B cell (primary cell): ENCODE measurements at regions not wholly inside any gene's neighbourhood (a gene's known extent, or its start where the extent isn't known, plus 50 kb on each side); places are given as distances from the start of the nearest gene placed in this dataset.

Source experiments
- ATAC-seq: fragments of 200-7000 bp; cut with Tn5 transposase; one replicate; pipeline ENCODE4 v1.10.0; 2021; ENCODE audit warnings: low read depth, mild to moderate bottlenecking, moderate number of reproducible peaks, moderate library complexity
- CTCF ChIA-PET: fragments of 350-600 bp; sonication (Branson Sonifier 250); formaldehyde crosslinking; loops from one replicate; lab custom pipeline; 2021; ENCODE audit warnings: antibody characterized with exemption, inconsistent platforms; lab: Charles Lee
- POLR2A ChIA-PET: fragments of 350-600 bp; sonication (Branson Sonifier 250); formaldehyde crosslinking; loops from one replicate; lab custom pipeline; 2021; ENCODE audit warnings: antibody characterized with exemption; lab: Charles Lee
- DNase-seq: peaks from one replicate; pipeline ENCODE4 v3.0.0; 2013
- H2AFZ ChIP-seq: 2 replicates; pipeline ENCODE4 v1.6.1; 2012; ENCODE audit warnings: mild to moderate bottlenecking, low read depth, low read length; ENCODE audit not compliant: insufficient read depth, poor library complexity, severe bottlenecking
- H3K27ac ChIP-seq, 2 donors: 1 replicate in 1 of 2; 2 replicates in 1 of 2; pipeline ENCODE4 v1.5.1; 2012 to 2013; ENCODE audit warnings: low read length in 2 of 2, mild to moderate bottlenecking in 2 of 2, moderate library complexity in 1 of 2
- H3K27me3 ChIP-seq, 4 experiments: fragments of 200-600 bp in 1 of 4; sonication (generic) in 1 of 4; replicated peaks in 1 of 4; 1 replicate in 2 of 4; 2 replicates in 2 of 4; pipeline versions ENCODE4 v1.6.1 to v1.7.0; 2013 to 2016; ENCODE audit warnings: low read length in 3 of 4, mild to moderate bottlenecking in 2 of 4, mixed read lengths in 1 of 4, moderate library complexity in 1 of 4; ENCODE audit not compliant: insufficient read depth in 4 of 4, control insufficient read depth in 3 of 4; ENCODE audit errors: control extremely low read depth in 1 of 4
- H3K36me3 ChIP-seq, 2 experiments: replicated peaks in 1 of 2; 1 replicate in 1 of 2; 2 replicates in 1 of 2; pipeline versions ENCODE4 v1.6.1 to v1.7.1; 2013; ENCODE audit warnings: low read length in 1 of 2; ENCODE audit not compliant: insufficient read depth in 2 of 2, control insufficient read depth in 1 of 2; ENCODE audit errors: control extremely low read depth in 1 of 2, extremely low read depth in 1 of 2
- H3K4me1 ChIP-seq, 2 donors: fragments of 200-600 bp in 1 of 2; sonication (generic) in 1 of 2; 1 replicate in 1 of 2; 2 replicates in 1 of 2; pipeline versions ENCODE4 v1.5.1 to v1.6.1; 2013 to 2017; ENCODE audit warnings: low read length in 2 of 2; ENCODE audit not compliant: control insufficient read depth in 2 of 2, insufficient read depth in 2 of 2
- H3K4me2 ChIP-seq: replicated peaks from 2 replicates; pipeline ENCODE3; 2012; ENCODE audit warnings: mild to moderate bottlenecking, low read depth, low read length; ENCODE audit not compliant: poor library complexity, severe bottlenecking
- H3K4me3 ChIP-seq, 5 experiments: fragments of 200-600 bp in 1 of 5; sonication (generic) in 1 of 5; 1 replicate in 3 of 5; 2 replicates in 2 of 5; pipeline versions ENCODE4 v1.5.1 to v1.7.0; 2011 to 2016; ENCODE audit warnings: low read length in 4 of 5, mild to moderate bottlenecking in 4 of 5, low read depth in 2 of 5, control low read depth in 1 of 5, moderate library complexity in 1 of 5; ENCODE audit not compliant: insufficient read depth in 1 of 5; ENCODE audit errors: control extremely low read depth in 1 of 5, extremely low read depth in 1 of 5
- H3K79me2 ChIP-seq: fragments of 200-600 bp; sonication (generic); one replicate; pipeline ENCODE4 v1.6.0; 2016; ENCODE audit warnings: low read length; ENCODE audit not compliant: control insufficient read depth, insufficient read depth
- H3K9ac ChIP-seq: fragments of 200-600 bp; sonication (generic); 2 replicates; pipeline ENCODE4 v1.6.1; 2017; ENCODE audit warnings: mild to moderate bottlenecking, low read length, moderate library complexity
- H3K9me3 ChIP-seq, 3 donors: one replicate each; pipeline versions ENCODE4 v1.6.1 to v1.7.1; 2013; ENCODE audit warnings: low read length in 2 of 3; ENCODE audit not compliant: control insufficient read depth in 2 of 3, insufficient read depth in 1 of 3; ENCODE audit errors: control extremely low read depth in 1 of 3
- H4K20me1 ChIP-seq: 2 replicates; pipeline ENCODE4 v1.6.0; 2012; ENCODE audit warnings: mild to moderate bottlenecking, low read length; ENCODE audit not compliant: insufficient read depth, control insufficient read depth, poor library complexity, severe bottlenecking
- H3K27ac Mint-ChIP-seq: one replicate; pipeline ENCODE4 v1.8.0; 2021; ENCODE audit warnings: mixed read lengths
- H3K27me3 Mint-ChIP-seq: one replicate; pipeline ENCODE4 v1.8.0; 2021; ENCODE audit warnings: mixed read lengths
- H3K4me1 Mint-ChIP-seq: one replicate; pipeline ENCODE4 v1.8.0; 2021; ENCODE audit warnings: mixed read lengths
- H3K4me3 Mint-ChIP-seq: one replicate; pipeline ENCODE4 v1.8.0; 2021; ENCODE audit warnings: mixed read lengths
- H3K9me3 Mint-ChIP-seq: one replicate; pipeline ENCODE4 v1.8.0; 2022; ENCODE audit warnings: mixed read lengths; ENCODE audit not compliant: insufficient read depth
- EZH2 ChIP-seq: IDR thresholded peaks from 2 replicates; pipeline ENCODE4 v1.6.1; 2012; ENCODE audit warnings: borderline replicate concordance, low read depth, mild to moderate bottlenecking, moderate library complexity, low read length; ENCODE audit not compliant: insufficient read depth, poor library complexity, severe bottlenecking
- WGBS: methylation state at CpG from one replicate; pipeline ENCODE4 v1.1.5; 2013; ENCODE audit warnings: missing lambda C conversion rate; ENCODE audit not compliant: insufficient coverage; 5-methylcytosine and 5-hydroxymethylcytosine counted together
- intact Hi-C: fragments of 100-400 bp; cut with micrococcal nuclease; formaldehyde crosslinking; loops from one replicate; pipeline ENCODE4 v1.10.0; 2022
- TF ChIP-seq, protein P1 (sequence below): fragments of 200-600 bp; IDR thresholded peaks from one replicate; pipeline ENCODE4 v1.8.0; 2022; ENCODE audit warnings: antibody characterized with exemption, mild to moderate bottlenecking

DNA sequence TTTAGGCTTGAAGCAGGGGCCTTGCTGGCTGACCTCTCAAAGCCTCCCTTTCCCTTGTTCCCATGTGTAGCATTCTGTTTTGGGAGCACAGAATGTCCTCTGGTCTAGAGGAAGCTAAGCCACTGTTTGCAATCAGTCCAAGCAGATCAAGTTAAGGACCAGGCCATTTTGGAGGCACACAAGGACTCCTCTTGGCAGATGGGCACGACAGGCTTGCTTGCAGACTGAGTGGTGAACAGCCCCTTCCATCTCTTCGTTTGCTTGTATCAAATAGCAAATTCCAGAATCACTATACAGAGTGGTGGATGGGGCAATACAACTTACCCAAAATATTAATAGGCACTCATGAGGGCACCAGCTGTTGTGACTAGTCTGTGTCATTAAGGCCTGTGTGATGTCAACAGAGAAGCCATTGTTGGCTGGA, 215.5 kb upstream of the SERP2 start:
- H3K9ac ChIP-seq = no peak overlapping the region
- H4K20me1 ChIP-seq = no peaks in the 10 kb centered on the region
- no peaks in the 10 kb centered on the region for H3K4me1 Mint-ChIP-seq
- H3K4me3 Mint-ChIP-seq = no peak overlapping the region
- no peaks in the 10 kb centered on the region for H3K27me3 ChIP-seq
- H3K4me3 ChIP-seq = no peak overlapping the region
- no peaks in the 10 kb centered on the region for H3K4me1 ChIP-seq
- no peak overlapping the region for H3K4me2 ChIP-seq
- WGBS = no CpG with 5 or more reads among the region's 2 CpGs
- intact Hi-C loops = no loop called here
- no peak overlapping the region for H3K27ac ChIP-seq
- no peaks in the 10 kb centered on the region for H3K36me3 ChIP-seq
- no peaks in the 10 kb centered on the region for H3K9me3 ChIP-seq
- TF ChIP-seq EZH2 = no peak
- TF ChIP-seq, protein P1, sequence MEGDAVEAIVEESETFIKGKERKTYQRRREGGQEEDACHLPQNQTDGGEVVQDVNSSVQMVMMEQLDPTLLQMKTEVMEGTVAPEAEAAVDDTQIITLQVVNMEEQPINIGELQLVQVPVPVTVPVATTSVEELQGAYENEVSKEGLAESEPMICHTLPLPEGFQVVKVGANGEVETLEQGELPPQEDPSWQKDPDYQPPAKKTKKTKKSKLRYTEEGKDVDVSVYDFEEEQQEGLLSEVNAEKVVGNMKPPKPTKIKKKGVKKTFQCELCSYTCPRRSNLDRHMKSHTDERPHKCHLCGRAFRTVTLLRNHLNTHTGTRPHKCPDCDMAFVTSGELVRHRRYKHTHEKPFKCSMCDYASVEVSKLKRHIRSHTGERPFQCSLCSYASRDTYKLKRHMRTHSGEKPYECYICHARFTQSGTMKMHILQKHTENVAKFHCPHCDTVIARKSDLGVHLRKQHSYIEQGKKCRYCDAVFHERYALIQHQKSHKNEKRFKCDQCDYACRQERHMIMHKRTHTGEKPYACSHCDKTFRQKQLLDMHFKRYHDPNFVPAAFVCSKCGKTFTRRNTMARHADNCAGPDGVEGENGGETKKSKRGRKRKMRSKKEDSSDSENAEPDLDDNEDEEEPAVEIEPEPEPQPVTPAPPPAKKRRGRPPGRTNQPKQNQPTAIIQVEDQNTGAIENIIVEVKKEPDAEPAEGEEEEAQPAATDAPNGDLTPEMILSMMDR = no peak
- POLR2A ChIA-PET = no interaction called here
- CTCF ChIA-PET = no interaction called here
- H3K79me2 ChIP-seq = no peaks in the 10 kb centered on the region
- H3K9me3 Mint-ChIP-seq = no peaks in the 10 kb centered on the region
- H2AFZ ChIP-seq = no peak overlapping the region
- H3K27ac Mint-ChIP-seq = no peak overlapping the region
- ATAC-seq = no peak
- DNase-seq = no peak
- peaks cover 24% of the 10 kb centered on the region for H3K27me3 Mint-ChIP-seq

DNA sequence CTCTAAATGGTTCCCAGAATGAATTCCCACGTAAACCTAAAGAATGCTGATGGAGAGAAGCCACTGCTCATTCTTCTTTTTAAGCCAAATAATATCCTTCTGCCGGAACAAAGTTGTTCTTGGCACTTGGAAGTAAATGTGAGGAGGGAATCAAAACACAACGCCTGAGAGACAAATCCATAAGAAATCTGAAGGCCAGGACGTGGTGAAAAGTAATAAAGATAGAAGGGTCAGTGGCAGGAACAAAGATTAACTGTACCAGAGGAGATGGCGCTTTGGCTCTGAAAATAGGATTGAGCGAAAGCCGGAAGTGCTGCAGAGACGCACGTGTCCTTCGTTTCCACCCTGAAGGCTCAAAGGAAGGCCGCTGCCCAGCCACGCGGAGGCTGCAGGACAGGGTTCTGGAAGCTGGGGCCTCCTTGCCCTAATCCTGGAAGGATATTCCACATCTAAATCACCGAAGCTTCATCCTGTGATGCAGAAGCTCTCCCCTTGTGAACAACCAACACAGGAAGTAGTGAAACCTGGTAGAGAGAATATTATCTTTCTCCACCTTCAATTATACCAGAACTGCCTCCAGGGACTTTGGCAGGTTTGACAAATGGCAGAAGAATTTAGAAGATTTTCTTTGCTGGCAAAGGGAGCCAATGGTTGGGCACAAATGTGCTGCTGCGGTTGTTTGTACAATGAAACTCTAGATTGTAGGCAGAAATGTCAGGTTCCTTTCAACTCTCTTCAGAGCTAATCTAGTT, 214.6 kb upstream of the SERP2 start:
- no peaks in the 10 kb centered on the region for H3K79me2 ChIP-seq
- H3K36me3 ChIP-seq = no peaks in the 10 kb centered on the region
- no peaks in the 10 kb centered on the region for H3K9me3 ChIP-seq
- H2AFZ ChIP-seq = no peak overlapping the region
- no peak overlapping the region for H3K9ac ChIP-seq
- 96% methylated on average over 10 of the region's 15 CpGs for WGBS
- Mint-ChIP-seq H3K27ac (no peak overlapping the region), H3K4me3 (no peak overlapping the region), H3K4me1 (no peaks in the 10 kb centered on the region), H3K9me3 (no peaks in the 10 kb centered on the region), H3K27me3 (peaks cover 24% of the 10 kb centered on the region)
- intact Hi-C loops = no loop called here
- no peak for ATAC-seq
- no peaks in the 10 kb centered on the region for H4K20me1 ChIP-seq
- no peaks in the 10 kb centered on the region for H3K27me3 ChIP-seq
- ChIA-PET POLR2A (no interaction called here), CTCF (no interaction called here)
- TF ChIP-seq, protein P1 = no peak
- TF ChIP-seq EZH2 = no peak
- no peak overlapping the region for H3K4me3 ChIP-seq
- no peak for DNase-seq
- H3K4me2 ChIP-seq = no peak overlapping the region
- no peak overlapping the region for H3K27ac ChIP-seq
- H3K4me1 ChIP-seq = no peaks in the 10 kb centered on the region
